Loucy (cell line): ENCODE measurements at regions not wholly inside any gene's neighbourhood (a gene's known extent, or its start where the extent isn't known, plus 50 kb on each side); places are given as distances from the start of the nearest gene placed in this dataset.

Experiments
- H2AFZ ChIP-seq: fragments of 200-600 bp; sonication (generic); 2 replicates; pipeline ENCODE4 v1.6.0; 2016; ENCODE audit warnings: antibody characterized with exemption, mild to moderate bottlenecking, low read length, moderate library complexity
- H3F3A ChIP-seq: fragments of 200-600 bp; 2 replicates; pipeline ENCODE4 v1.6.0; 2016; ENCODE audit warnings: antibody characterized with exemption, low read depth, mild to moderate bottlenecking
- H3K27me3 ChIP-seq: fragments of 200-600 bp; sonication (generic); 2 replicates; pipeline ENCODE4 v1.6.1; 2014; ENCODE audit warnings: low read length, mild to moderate bottlenecking; ENCODE audit not compliant: insufficient read depth, poor library complexity, severe bottlenecking
- H3K36me3 ChIP-seq: fragments of 200-600 bp; sonication (generic); 2 replicates; pipeline ENCODE4 v1.6.1; 2016; ENCODE audit warnings: low read length; ENCODE audit not compliant: insufficient read depth
- H3K4me1 ChIP-seq: fragments of 200-600 bp; sonication (generic); 2 replicates; pipeline ENCODE4 v1.5.1; 2014; ENCODE audit warnings: low read length, mild to moderate bottlenecking; ENCODE audit not compliant: insufficient read depth, poor library complexity, severe bottlenecking
- H3K4me2 ChIP-seq: fragments of 200-600 bp; sonication (generic); 2 replicates; pipeline ENCODE4 v1.6.0; 2014; ENCODE audit warnings: antibody characterized with exemption, low read length, low read depth, mild to moderate bottlenecking; ENCODE audit not compliant: poor library complexity, severe bottlenecking
- H3K4me3 ChIP-seq: fragments of 200-600 bp; sonication (generic); 2 replicates; pipeline ENCODE4 v1.5.1; 2014; ENCODE audit warnings: low read length, mild to moderate bottlenecking, mixed read lengths; ENCODE audit not compliant: poor library complexity, severe bottlenecking
- H3K79me2 ChIP-seq: fragments of 200-600 bp; sonication (generic); 2 replicates; pipeline ENCODE4 v1.6.1; 2014; ENCODE audit warnings: low read length; ENCODE audit not compliant: insufficient read depth
- H3K9ac ChIP-seq: fragments of 200-600 bp; sonication (generic); 2 replicates; pipeline ENCODE4 v1.6.0; 2014; ENCODE audit warnings: mild to moderate bottlenecking, low read depth, low read length, moderate library complexity; ENCODE audit not compliant: poor library complexity, severe bottlenecking
- H3K9me2 ChIP-seq: fragments of 200-600 bp; sonication (generic); replicated peaks from 2 replicates; pipeline ENCODE4 v1.6.1; 2016; ENCODE audit warnings: low read depth, low read length, mixed read lengths
- H3K9me3 ChIP-seq: fragments of 200-600 bp; sonication (generic); 2 replicates; pipeline ENCODE4 v1.6.1; 2014; ENCODE audit warnings: mild to moderate bottlenecking, antibody characterized with exemption, low read length, low read depth; ENCODE audit not compliant: insufficient read depth
- H4K20me1 ChIP-seq: fragments of 200-600 bp; sonication (generic); 2 replicates; pipeline ENCODE4 v1.6.0; 2014; ENCODE audit warnings: antibody characterized with exemption, low read length, mild to moderate bottlenecking; ENCODE audit not compliant: insufficient read depth, poor library complexity, severe bottlenecking
- CTCF ChIP-seq: fragments of 200-600 bp; sonication (generic); conservative IDR thresholded peaks from 2 replicates; pipeline ENCODE4 v1.5.1; 2014; ENCODE audit warnings: mild to moderate bottlenecking, antibody characterized with exemption, low read length
- EZH2phosphoT487 ChIP-seq: fragments of 200-600 bp; IDR thresholded peaks from 2 replicates; pipeline ENCODE4 v1.6.1; 2018; ENCODE audit warnings: antibody characterized with exemption, mild to moderate bottlenecking, moderate library complexity, borderline replicate concordance

GRCh38 chr16:51056331-51056730 is 94.7 kb downstream of the SALL1 start:
- no peak overlapping the region for H2AFZ ChIP-seq
- no peaks in the 10 kb centered on the region for H3K36me3 ChIP-seq
- no peaks in the 10 kb centered on the region for H3F3A ChIP-seq
- no peaks in the 10 kb centered on the region for H3K79me2 ChIP-seq
- no peak overlapping the region for H3K9ac ChIP-seq
- no peak overlapping the region for H3K4me3 ChIP-seq
- no peaks in the 10 kb centered on the region for H3K27me3 ChIP-seq
- no peaks in the 10 kb centered on the region for H3K4me1 ChIP-seq
- H3K9me3 ChIP-seq, result 0 out of 2 replicates have a peak, but pooled peaks cover 2% of the 10 kb centered on the region
- no peaks in the 10 kb centered on the region for H4K20me1 ChIP-seq
- no peaks in the 10 kb centered on the region for H3K9me2 ChIP-seq
- no peak overlapping the region for H3K4me2 ChIP-seq
- no peak for TF ChIP-seq EZH2phosphoT487
- no peak for TF ChIP-seq CTCF

GRCh38 chr16:51055434-51055833 is 95.6 kb downstream of the SALL1 start:
- H3K4me2 ChIP-seq, result no peak overlapping the region
- 0 out of 2 replicates have a peak, but pooled peaks cover 2% of the 10 kb centered on the region for H3K9me3 ChIP-seq
- no peaks in the 10 kb centered on the region for H3K27me3 ChIP-seq
- no peaks in the 10 kb centered on the region for H3K36me3 ChIP-seq
- no peaks in the 10 kb centered on the region for H3K4me1 ChIP-seq
- H3K4me3 ChIP-seq, result no peak overlapping the region
- no peak overlapping the region for H2AFZ ChIP-seq
- no peaks in the 10 kb centered on the region for H3F3A ChIP-seq
- H3K9ac ChIP-seq, result no peak overlapping the region
- H3K79me2 ChIP-seq, result no peaks in the 10 kb centered on the region
- TF ChIP-seq EZH2phosphoT487 (no peak), CTCF (no peak)
- H3K9me2 ChIP-seq, result no peaks in the 10 kb centered on the region
- H4K20me1 ChIP-seq, result no peaks in the 10 kb centered on the region

GRCh38 chr16:51053775-51054174 is 97.3 kb downstream of the SALL1 start:
- H3K9me3 ChIP-seq, result 0 out of 2 replicates have a peak, but pooled peaks cover 2% of the 10 kb centered on the region
- no peak for TF ChIP-seq EZH2phosphoT487
- TF ChIP-seq CTCF, result no peak

More at GRCh38 chr16:51053775-51054174, 97.3 kb downstream of the SALL1 start:
- Histone ChIP-seq H3K4me1 (no peaks in the 10 kb centered on the region), H3K4me2 (no peak overlapping the region), H2AFZ (no peak overlapping the region), H3K36me3 (no peaks in the 10 kb centered on the region), H3K9ac (no peak overlapping the region), H3K4me3 (no peak overlapping the region), H3K79me2 (no peaks in the 10 kb centered on the region), H3K27me3 (no peaks in the 10 kb centered on the region), H3K9me2 (no peaks in the 10 kb centered on the region), H3F3A (no peaks in the 10 kb centered on the region), H4K20me1 (no peaks in the 10 kb centered on the region)
